ENCODE measurements at regions not wholly inside any gene's neighbourhood (a gene's known extent, or its start where the extent isn't known, plus 50 kb on each side); places are given as distances from the start of the nearest gene placed in this dataset.

DNA sequence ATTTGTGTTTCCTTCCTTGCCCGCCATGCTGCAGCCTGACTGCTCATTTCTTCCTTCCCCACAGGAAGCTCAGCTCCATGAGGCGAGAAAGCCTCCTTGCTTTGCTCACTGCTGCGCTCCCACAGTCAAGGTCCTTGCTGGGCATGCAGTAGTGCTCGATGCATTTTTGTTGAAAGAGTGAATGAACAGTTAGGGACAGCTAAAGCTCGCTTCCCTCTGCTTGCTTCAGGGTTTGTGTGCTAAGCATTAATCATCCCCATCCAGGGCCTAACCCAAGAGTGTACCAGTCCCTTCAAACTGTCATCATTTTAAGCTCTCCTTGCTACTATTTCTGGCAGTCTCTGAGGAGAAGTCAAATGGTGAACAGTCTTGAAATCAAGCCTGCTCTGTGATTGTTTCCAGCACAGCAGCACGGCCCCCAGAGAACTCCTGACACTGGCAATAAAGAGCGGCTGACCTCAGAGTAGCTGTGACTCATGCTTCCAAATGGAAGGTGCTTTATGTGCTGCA, 171.7 kb upstream of the SOX11 start:
- Mint-ChIP-seq H3K4me3 (no peak overlapping the region), H3K4me1 (no peaks in the 10 kb centered on the region), H3K27ac (no peak overlapping the region), H3K27me3 (no peaks in the 10 kb centered on the region), H3K36me3 (no peaks in the 10 kb centered on the region), H3K9me3 (no peaks in the 10 kb centered on the region)
- ATAC-seq: no peak

DNA sequence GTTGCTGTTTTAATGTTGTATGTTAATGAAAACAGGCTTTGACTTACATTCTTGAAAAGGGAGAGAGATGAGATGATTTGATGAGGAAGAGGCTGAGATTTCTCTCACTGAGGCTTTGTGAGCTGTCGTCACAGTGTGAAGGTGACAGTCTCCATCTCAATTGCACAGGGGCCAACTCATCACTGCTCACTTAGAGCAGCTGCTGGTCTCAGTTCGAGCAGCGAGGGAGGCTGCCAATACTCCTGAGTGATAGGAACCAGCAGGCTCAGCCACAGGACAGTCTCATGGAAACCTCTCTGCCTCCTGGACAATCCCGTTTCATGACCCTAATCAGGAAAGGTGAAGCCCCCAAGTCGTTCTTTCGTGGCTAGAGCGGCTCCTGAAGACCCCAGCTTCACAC, 170.7 kb upstream of the SOX11 start:
- Mint-ChIP-seq H3K27me3 (no peaks in the 10 kb centered on the region), H3K27ac (no peak overlapping the region), H3K4me3 (no peak overlapping the region), H3K9me3 (no peaks in the 10 kb centered on the region), H3K4me1 (no peaks in the 10 kb centered on the region), H3K36me3 (no peaks in the 10 kb centered on the region)
- ATAC-seq: no peak

DNA sequence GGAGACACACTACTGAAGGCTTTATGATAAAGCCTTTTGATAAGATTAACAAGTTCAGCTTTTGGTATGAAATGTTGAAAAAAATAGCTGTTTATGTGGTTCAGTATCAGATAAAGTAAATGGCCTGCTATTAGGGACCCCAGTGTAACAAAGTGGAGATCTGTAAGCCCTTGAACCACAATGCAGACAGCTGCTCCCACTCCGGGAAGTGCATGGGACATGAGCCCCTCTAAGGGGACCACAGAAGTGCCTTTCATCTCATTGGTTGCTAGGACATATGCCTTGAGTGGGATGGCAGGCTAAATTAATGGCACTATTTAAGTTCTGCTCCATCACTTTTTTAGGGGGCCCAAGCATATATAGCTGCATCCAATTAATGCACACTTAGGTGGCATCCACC, 167.6 kb upstream of the SOX11 start:
- Mint-ChIP-seq H3K4me1 (no peaks in the 10 kb centered on the region), H3K27ac (no peak overlapping the region), H3K9me3 (no peaks in the 10 kb centered on the region), H3K4me3 (no peak overlapping the region), H3K36me3 (no peaks in the 10 kb centered on the region), H3K27me3 (no peaks in the 10 kb centered on the region)
- ATAC-seq: no peak

DNA sequence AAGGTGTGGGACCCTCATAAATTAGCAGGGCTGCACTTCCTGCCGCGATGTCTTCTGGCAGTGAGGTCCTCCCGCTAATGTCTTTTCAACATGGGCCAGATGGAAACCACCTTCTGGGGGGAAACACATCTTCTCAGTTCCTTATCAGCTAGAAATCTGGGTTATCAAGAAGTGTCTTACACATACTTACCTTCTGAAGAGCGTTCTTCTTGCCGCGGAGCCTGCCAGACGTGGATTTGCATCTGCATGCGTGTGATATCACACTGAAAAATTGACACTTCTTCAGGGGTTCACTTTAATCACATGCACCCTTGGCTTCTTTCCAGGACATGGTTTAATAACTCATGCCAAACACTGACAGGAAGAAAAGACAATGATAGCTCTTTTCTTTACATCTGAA, 163.5 kb upstream of the SOX11 start:
- no peak overlapping the region for H3K27ac Mint-ChIP-seq
- H3K4me1 Mint-ChIP-seq: no peaks in the 10 kb centered on the region
- H3K9me3 Mint-ChIP-seq: no peaks in the 10 kb centered on the region
- H3K4me3 Mint-ChIP-seq: no peak overlapping the region
- no peaks in the 10 kb centered on the region for H3K27me3 Mint-ChIP-seq
- no peaks in the 10 kb centered on the region for H3K36me3 Mint-ChIP-seq
- ATAC-seq: no peak

DNA sequence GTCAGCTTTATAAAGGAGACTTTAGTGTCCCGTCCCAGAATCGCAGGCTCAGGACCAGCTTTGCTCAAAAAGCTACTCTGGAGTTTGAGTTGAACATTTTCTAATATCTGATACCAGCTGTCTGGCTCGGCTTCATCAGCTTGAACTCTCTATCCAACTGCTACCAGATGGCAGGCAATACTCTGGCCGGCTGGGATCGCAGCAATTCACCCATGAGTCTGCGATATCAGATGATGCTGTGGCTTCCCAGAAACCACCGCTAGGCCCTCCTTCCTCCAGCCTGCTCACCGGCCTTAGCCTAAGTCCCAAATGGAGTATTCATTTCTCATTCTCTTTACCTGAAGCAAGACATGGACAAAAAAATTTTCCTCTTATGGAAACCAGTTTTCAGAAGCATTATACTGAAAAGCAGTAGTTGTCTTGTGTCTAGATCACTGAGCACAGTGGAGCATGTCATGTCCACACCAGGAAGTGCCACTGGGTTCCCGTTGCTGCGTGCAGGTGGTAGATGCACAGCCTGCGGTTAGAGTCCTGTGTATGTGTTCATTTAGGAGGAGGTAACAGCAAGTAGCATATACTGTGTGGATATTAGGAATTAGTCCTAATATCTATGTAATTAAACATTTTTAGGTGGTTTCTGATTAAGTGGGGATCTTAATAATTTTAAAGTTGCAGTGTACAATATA, 162.0 kb upstream of the SOX11 start:
- no peaks in the 10 kb centered on the region for H3K9me3 Mint-ChIP-seq
- H3K27me3 Mint-ChIP-seq: no peaks in the 10 kb centered on the region
- no peak overlapping the region for H3K4me3 Mint-ChIP-seq
- no peaks in the 10 kb centered on the region for H3K36me3 Mint-ChIP-seq
- no peak for ATAC-seq
- no peak overlapping the region for H3K27ac Mint-ChIP-seq
- H3K4me1 Mint-ChIP-seq: no peaks in the 10 kb centered on the region

DNA sequence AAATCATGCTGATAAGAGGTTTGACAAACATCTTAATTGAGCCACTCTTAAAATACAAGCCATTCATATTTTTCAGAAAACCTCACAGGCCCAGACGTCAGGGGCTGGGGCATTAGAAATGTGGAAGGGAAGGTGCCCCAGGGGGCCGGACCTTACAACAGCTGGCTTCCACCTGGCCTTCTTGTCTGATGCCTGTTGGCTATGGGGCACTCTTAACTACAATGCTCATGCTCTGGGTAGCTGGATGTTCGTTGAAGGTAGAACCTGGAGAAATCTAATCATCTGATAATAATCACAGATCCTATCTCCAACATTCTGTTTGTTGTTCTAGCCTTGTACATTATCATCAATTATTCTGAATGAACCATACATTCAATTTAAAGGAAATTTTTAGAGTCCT, 156.9 kb upstream of the SOX11 start:
- Mint-ChIP-seq H3K27ac (no peak overlapping the region), H3K36me3 (no peaks in the 10 kb centered on the region), H3K4me1 (no peaks in the 10 kb centered on the region), H3K4me3 (no peak overlapping the region), H3K9me3 (peaks cover 4% of the 10 kb centered on the region), H3K27me3 (no peaks in the 10 kb centered on the region)
- ATAC-seq: no peak

DNA sequence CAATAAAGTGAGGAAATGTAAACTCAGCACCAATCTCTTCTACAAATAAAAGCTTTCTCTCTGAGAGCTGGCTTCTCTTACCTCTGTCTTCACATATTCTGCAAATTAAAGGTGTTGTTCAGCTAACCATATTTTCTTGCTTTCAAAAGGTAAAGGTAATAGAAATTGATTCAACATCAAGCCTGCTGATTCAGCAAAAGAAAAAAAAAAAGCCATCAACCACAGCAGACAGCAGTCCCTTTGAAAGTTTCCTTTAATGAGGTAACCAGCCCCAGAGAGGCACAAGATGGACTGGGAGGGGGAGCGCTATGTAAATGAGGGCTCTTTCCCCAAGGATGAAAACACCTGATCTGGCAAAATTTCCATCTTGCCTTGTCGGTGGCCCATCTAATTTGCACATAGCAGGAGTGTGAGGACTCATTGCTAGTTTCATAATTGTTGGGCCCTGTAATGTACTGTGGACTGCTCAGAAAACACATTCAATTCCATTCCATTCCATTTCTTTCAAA, 154.9 kb upstream of the SOX11 start:
- ATAC-seq: no peak
- Mint-ChIP-seq H3K4me1 (no peaks in the 10 kb centered on the region), H3K9me3 (peaks cover 4% of the 10 kb centered on the region), H3K36me3 (no peaks in the 10 kb centered on the region), H3K4me3 (no peak overlapping the region), H3K27me3 (no peaks in the 10 kb centered on the region), H3K27ac (no peak overlapping the region)

DNA sequence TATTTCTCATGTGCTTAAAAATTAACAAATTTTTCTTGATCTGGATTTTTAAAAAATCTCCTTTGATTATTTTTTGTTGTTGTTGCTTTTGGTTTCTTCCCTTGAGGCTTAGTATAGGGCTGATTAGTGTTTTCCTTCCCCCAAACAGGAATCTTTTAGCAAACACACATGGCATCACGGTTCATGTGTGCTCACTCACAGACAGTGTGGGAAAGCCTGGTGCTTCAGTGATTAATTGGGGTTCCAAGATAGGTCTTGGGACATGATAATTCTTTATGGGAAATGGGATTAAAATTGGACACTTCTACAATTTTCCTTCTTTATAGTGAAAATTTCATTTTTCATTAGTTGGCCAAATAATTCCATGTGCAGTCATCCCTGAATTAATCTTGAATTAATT, 153.9 kb upstream of the SOX11 start:
- ATAC-seq: no peak
- H3K27me3 Mint-ChIP-seq: no peaks in the 10 kb centered on the region

DNA sequence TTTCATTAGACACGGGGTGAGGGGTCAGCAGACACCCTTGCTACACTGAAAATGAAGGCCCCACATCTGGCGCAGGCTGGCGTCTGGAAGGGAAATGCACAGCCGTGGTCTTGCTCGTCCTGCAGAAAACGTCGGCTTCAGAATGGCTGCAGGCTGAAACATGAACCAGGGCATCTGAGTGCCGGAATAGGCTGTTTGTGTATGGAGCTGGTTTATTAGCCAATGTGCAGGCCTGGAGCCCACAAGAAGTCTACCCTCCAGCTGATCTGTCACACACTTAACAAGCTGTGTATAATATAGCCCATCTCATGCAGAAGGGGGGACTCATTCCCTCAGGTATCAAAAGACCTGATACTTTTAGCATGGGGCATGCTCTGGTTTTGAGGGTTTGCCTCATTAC, 153.4 kb upstream of the SOX11 start:
- peaks cover 12% of the 10 kb centered on the region for H3K9me3 Mint-ChIP-seq
- no peaks in the 10 kb centered on the region for H3K36me3 Mint-ChIP-seq
- H3K4me1 Mint-ChIP-seq: no peaks in the 10 kb centered on the region
- ATAC-seq: no peak
- H3K27me3 Mint-ChIP-seq: no peaks in the 10 kb centered on the region
- H3K27ac Mint-ChIP-seq: no peak overlapping the region
- no peak overlapping the region for H3K4me3 Mint-ChIP-seq

More for the DNA sequence above, 153.9 kb upstream of the SOX11 start:
- H3K9me3 Mint-ChIP-seq: peaks cover 9% of the 10 kb centered on the region
- H3K4me1 Mint-ChIP-seq: no peaks in the 10 kb centered on the region
- no peaks in the 10 kb centered on the region for H3K36me3 Mint-ChIP-seq
- no peak overlapping the region for H3K27ac Mint-ChIP-seq
- H3K4me3 Mint-ChIP-seq: no peak overlapping the region

DNA sequence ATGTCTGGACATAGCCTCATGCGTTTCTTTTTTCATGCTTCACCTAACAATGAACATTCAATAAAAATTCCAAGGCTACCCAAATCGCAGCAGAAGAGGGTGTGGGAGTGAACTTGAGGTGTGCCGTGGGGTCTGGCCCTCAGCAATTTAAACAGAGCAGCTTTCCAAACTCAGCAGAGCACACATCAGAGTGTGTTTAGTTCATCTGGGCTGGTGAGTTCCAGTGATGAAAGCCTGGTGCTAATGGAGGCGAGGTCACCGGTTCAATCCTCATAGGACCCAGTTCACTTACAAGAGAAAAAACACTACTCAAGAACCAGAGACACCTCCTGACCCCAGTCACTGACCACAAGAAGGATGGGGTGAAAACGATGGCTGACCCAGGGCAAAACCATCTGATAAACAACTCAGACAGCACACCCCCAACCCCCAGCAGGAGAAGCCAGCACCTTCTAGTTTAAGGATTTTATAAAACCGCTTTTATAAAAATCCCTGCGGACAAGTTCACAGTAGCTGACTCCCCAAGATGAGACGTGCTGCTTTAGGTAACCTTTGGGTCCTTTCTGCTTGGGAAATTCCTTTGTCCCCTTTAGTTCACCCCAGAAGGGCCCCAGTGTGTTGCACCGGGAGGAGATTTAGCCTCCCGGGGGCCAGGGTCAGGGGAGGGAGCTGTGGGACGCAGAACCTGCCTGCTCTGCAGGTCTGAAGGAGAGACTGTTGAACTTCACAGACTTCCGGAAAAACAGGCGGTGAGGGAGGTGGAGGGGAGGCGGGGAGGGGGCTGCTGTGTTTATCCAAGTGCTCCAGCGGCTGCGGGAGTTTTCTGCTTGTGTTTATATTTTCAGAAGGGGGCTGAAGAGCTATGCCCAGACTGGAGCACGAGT, 152.7 kb upstream of the SOX11 start:
- Mint-ChIP-seq H3K27me3 (no peaks in the 10 kb centered on the region), H3K36me3 (no peaks in the 10 kb centered on the region)

DNA sequence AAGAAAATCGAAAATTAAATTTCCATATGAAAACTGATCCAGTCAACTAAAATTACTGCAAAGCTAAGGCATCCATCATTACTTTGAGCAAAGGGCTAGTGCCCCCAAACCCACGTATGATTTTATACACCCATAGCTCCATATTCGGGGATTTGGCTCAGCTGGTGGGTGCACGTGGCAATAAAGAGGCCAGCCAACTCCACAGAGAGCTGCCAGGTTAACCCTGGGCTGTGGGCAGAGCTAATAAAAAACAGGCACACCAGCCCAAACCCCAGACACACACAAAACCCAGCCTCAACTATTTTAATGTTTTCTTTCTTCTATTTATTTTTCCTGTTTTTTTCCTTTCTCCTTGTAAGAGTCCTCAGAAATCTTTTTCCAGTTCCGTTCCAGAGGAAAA, 151.3 kb upstream of the SOX11 start:
- Mint-ChIP-seq H3K36me3 (no peaks in the 10 kb centered on the region), H3K4me3 (no peak overlapping the region), H3K27me3 (no peaks in the 10 kb centered on the region), H3K27ac (no peak overlapping the region), H3K9me3 (peaks cover 20% of the 10 kb centered on the region), H3K4me1 (no peaks in the 10 kb centered on the region)
- ATAC-seq: no peak

More for the DNA sequence above, 152.7 kb upstream of the SOX11 start:
- ATAC-seq: no peak
- H3K27ac Mint-ChIP-seq: no peak overlapping the region
- no peak overlapping the region for H3K4me3 Mint-ChIP-seq
- no peaks in the 10 kb centered on the region for H3K4me1 Mint-ChIP-seq
- H3K9me3 Mint-ChIP-seq: peaks cover 12% of the 10 kb centered on the region

DNA sequence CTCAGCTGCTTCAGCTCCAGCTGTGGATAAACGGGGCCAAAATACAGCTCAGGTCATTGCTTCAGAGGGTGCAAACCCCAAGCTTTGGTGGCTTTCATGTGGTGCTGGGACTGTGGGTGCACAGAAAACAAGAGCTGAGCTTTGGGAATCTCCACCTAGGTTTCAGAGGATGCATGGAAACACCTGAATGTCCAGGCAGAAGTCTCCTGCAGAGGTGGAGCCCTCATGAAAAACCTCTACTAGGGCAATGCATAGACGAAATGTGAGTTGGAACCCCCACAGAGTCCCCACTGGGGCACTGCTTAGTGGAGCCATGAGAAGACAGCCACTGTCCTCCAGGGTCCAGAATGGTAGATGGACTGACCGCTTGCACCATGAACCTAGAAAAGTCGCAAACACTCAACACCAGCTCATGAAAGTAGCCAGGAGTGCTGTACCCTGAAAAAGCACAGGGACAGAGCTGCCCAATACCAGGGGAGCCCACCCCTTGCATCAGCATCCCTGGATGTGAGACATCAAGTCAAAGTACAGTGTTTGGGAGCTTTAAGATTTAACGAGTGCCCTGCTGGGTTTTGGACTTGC, 147.9 kb upstream of the SOX11 start:
- Mint-ChIP-seq H3K36me3 (no peaks in the 10 kb centered on the region), H3K9me3 (peaks cover 16% of the 10 kb centered on the region), H3K4me3 (no peak overlapping the region), H3K27me3 (no peaks in the 10 kb centered on the region), H3K4me1 (no peaks in the 10 kb centered on the region), H3K27ac (no peak overlapping the region)
- no peak for ATAC-seq

DNA sequence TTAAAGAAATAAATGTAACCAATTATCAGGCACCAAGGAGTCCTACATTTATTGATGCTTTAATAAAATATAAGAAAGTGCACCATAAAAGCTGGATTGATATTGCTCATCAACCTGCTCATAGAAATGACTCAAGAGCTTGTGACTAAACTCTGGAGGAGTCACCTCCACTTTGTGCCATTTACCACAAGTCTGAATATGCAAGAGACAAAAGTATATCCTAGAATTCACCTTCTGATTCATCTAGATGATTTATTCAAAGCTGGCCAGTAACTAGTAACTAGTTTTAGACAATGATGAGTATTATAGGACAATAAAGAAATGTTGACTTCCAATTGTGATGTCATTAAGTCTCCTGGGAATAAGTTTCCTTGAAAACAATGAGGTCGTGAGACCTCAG, 146.0 kb upstream of the SOX11 start:
- peaks cover 16% of the 10 kb centered on the region for H3K9me3 Mint-ChIP-seq
- no peaks in the 10 kb centered on the region for H3K27me3 Mint-ChIP-seq
- H3K4me1 Mint-ChIP-seq: no peaks in the 10 kb centered on the region
- no peak overlapping the region for H3K27ac Mint-ChIP-seq
- no peaks in the 10 kb centered on the region for H3K36me3 Mint-ChIP-seq
- ATAC-seq: no peak
- no peak overlapping the region for H3K4me3 Mint-ChIP-seq

DNA sequence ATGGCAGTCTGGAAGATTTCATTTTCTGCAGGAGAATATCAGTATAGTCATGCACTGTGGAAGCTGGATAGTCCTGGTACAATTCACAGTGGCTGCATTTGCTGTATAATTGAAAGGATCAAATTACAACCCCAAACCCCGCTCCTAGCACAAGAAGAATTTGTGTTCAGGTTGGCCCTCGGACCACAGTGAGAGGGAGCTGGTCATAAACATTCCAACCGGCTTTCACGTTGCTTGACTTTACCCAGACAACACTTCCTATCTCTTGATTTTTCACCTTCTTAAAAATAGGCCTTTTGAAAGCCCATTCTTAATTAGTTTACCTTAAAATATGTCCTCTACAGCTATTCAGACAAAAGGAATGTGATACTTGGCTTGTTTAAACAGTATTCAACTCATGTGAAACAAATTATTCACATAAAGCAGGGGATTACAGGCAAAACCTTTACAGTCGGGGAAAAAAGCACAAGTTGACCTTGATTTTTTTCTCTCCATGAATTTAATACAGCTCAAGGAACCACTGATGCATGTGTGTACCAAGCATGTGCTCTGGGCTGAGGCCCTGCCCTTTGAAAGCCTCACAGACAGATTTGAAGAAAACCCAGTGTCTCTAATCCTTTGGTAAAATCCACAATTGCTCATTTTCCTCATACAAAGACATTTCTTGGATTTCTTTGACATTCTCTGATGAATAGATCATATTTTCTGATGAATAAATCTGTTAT, 143.0 kb upstream of the SOX11 start:
- H3K9me3 Mint-ChIP-seq: peaks cover 16% of the 10 kb centered on the region
- H3K27me3 Mint-ChIP-seq: no peaks in the 10 kb centered on the region
- no peak for ATAC-seq
- H3K4me1 Mint-ChIP-seq: no peaks in the 10 kb centered on the region
- no peaks in the 10 kb centered on the region for H3K36me3 Mint-ChIP-seq
- no peak overlapping the region for H3K27ac Mint-ChIP-seq
- H3K4me3 Mint-ChIP-seq: no peak overlapping the region

DNA sequence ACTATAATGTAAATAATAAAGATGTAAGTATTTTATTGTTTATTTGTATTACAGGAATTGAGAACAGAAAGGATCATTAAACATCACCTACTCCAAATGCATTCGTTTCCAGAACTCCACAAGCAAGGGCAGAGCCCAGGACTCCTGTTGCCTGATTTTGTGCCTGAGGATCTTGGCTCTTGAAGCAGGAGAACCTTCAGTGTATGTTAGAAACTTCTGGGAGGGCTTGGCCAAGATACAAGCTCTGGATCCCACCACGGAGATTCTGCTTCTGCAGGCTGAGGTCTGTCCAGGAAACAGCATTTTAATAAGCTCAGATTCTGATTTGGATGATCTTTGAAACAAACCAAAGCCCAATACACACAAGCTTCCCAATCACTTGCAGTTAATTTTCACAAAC, 142.4 kb upstream of the SOX11 start:
- Mint-ChIP-seq H3K27ac (no peak overlapping the region), H3K4me3 (no peak overlapping the region), H3K4me1 (no peaks in the 10 kb centered on the region), H3K27me3 (no peaks in the 10 kb centered on the region), H3K36me3 (no peaks in the 10 kb centered on the region), H3K9me3 (peaks cover 14% of the 10 kb centered on the region)
- ATAC-seq: no peak
